ENCODE measurements at regions not wholly inside any gene's neighbourhood (a gene's known extent, or its start where the extent isn't known, plus 50 kb on each side); places are given as distances from the start of the nearest gene placed in this dataset.

DNA sequence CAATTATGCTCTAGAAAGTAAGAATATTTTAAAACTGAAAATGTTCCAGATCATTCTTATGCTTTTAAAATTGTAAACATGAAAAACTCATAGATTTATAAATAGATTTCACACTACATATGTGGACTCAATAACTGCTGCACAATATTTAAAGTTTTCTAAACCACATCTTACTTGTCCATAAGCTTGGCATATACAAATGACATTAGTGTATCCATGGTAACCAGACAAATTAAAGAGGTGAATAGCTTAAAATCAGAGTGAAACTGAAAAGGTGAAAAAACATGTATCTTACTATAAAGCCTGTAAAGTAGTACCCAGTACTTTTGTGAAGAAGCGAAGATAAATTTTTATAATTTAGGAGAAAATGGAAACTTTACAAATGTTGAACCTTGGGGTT, 151.2 kb upstream of the MYO16 start:
- ChIA-PET POLR2A (no interaction called here), CTCF (no interaction called here)
- no peak for TF ChIP-seq ELF4 (IDR thresholded peaks at IDR 0.05)
- no peak for TF ChIP-seq FOXA1 (IDR thresholded peaks at IDR 0.05)
- no peak for TF ChIP-seq CTBP1 (IDR thresholded peaks at IDR 0.05; ENCODE audit: borderline replicate concordance)
- TF ChIP-seq ARNT (IDR thresholded peaks at IDR 0.05), result no peak
- TF ChIP-seq SP1 (IDR thresholded peaks at IDR 0.05), result no peak
- no peak for TF ChIP-seq NFRKB (IDR thresholded peaks at IDR 0.05)
- no peak for TF ChIP-seq HDGF (IDR thresholded peaks at IDR 0.05; ENCODE audit: borderline replicate concordance)
- TF ChIP-seq FOXK2 (IDR thresholded peaks at IDR 0.05), result no peak
- TF ChIP-seq L3MBTL2 (conservative IDR thresholded peaks at IDR 0.05), result no peak
- TF ChIP-seq LEF1 (IDR thresholded peaks at IDR 0.05; ENCODE audit: borderline replicate concordance), result no peak
- no peak for TF ChIP-seq SUZ12 (IDR thresholded peaks at IDR 0.05)
- TF ChIP-seq BHLHE40 (IDR thresholded peaks at IDR 0.05; ENCODE audit: borderline replicate concordance), result no peak
- no peak for TF ChIP-seq TARDBP (IDR thresholded peaks at IDR 0.05)
- no peak for TF ChIP-seq ZNF384 (IDR thresholded peaks at IDR 0.05)
- TF ChIP-seq FOXM1 (IDR thresholded peaks at IDR 0.05; ENCODE audit: borderline replicate concordance), result no peak
- TF ChIP-seq, protein P1, sequence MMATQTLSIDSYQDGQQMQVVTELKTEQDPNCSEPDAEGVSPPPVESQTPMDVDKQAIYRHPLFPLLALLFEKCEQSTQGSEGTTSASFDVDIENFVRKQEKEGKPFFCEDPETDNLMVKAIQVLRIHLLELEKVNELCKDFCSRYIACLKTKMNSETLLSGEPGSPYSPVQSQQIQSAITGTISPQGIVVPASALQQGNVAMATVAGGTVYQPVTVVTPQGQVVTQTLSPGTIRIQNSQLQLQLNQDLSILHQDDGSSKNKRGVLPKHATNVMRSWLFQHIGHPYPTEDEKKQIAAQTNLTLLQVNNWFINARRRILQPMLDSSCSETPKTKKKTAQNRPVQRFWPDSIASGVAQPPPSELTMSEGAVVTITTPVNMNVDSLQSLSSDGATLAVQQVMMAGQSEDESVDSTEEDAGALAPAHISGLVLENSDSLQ (IDR thresholded peaks at IDR 0.05), result no peak
- DNase-seq (ENCODE audit: extremely low spot score), result no peak

DNA sequence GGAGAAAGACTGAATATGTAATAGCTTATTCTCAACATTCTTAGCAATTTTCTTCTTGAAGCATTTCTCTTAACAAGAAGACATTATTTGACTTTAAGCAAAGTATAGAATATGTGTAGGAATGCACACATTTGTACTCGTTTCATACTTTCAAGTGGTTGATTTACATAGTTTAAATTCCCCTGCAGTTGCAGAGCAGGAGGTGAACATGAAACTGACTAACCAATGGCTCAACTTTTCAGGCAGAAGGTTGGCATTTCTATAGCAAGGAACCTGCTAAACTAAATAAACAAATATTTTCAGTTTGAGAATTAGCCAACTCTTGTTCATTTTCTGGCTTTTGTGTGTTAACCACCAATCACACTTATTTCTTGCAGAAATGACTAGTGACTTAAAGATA, 145.4 kb upstream of the MYO16 start:
- TF ChIP-seq SUZ12 (IDR thresholded peaks at IDR 0.05) (no peak), ARNT (IDR thresholded peaks at IDR 0.05) (no peak), TARDBP (IDR thresholded peaks at IDR 0.05) (no peak), FOXK2 (IDR thresholded peaks at IDR 0.05) (no peak), CTBP1 (IDR thresholded peaks at IDR 0.05; ENCODE audit: borderline replicate concordance) (no peak), SP1 (IDR thresholded peaks at IDR 0.05) (no peak), BHLHE40 (IDR thresholded peaks at IDR 0.05; ENCODE audit: borderline replicate concordance) (no peak), FOXA1 (IDR thresholded peaks at IDR 0.05) (no peak)
- TF ChIP-seq, protein P1 (IDR thresholded peaks at IDR 0.05), result no peak
- CTCF ChIA-PET, result no interaction called here
- POLR2A ChIA-PET, result no interaction called here
- DNase-seq (ENCODE audit: extremely low spot score), result no peak

DNA sequence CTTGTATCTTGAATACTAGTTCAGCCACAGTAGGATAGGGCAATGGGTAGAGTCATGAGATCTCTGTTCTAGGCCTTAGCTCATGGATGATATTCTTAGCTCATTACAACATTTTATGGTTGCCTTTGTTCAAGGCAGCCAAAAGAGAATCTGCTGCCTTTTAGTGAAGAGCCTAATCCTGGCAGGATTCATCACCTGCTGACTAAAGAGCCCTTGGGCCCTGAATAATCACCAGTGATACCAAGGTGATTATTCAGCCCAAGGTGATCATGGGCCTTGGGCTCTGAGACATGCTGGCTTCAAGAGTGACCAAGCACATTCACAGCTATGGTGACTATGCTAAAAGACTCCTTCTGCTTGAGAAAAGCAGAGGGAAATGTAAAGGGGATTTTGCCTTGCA, 143.3 kb upstream of the MYO16 start:
- ChIA-PET CTCF (no interaction called here), POLR2A (no interaction called here)
- no peak for DNase-seq (ENCODE audit: extremely low spot score)
- TF ChIP-seq FOXK2 (IDR thresholded peaks at IDR 0.05), result no peak
- TF ChIP-seq SP1 (IDR thresholded peaks at IDR 0.05), result no peak
- no peak for TF ChIP-seq L3MBTL2 (conservative IDR thresholded peaks at IDR 0.05)
- TF ChIP-seq FOXM1 (IDR thresholded peaks at IDR 0.05; ENCODE audit: borderline replicate concordance), result no peak
- no peak for TF ChIP-seq SUZ12 (IDR thresholded peaks at IDR 0.05)
- TF ChIP-seq FOXA1 (IDR thresholded peaks at IDR 0.05), result no peak
- no peak for TF ChIP-seq BHLHE40 (IDR thresholded peaks at IDR 0.05; ENCODE audit: borderline replicate concordance)
- TF ChIP-seq, protein P1 (IDR thresholded peaks at IDR 0.05), result no peak
- TF ChIP-seq NFRKB (IDR thresholded peaks at IDR 0.05), result no peak
- no peak for TF ChIP-seq HDGF (IDR thresholded peaks at IDR 0.05; ENCODE audit: borderline replicate concordance)
- TF ChIP-seq ELF4 (IDR thresholded peaks at IDR 0.05), result no peak
- no peak for TF ChIP-seq ZNF384 (IDR thresholded peaks at IDR 0.05)
- TF ChIP-seq LEF1 (IDR thresholded peaks at IDR 0.05; ENCODE audit: borderline replicate concordance), result no peak
- TF ChIP-seq ARNT (IDR thresholded peaks at IDR 0.05), result no peak
- no peak for TF ChIP-seq TARDBP (IDR thresholded peaks at IDR 0.05)
- no peak for TF ChIP-seq CTBP1 (IDR thresholded peaks at IDR 0.05; ENCODE audit: borderline replicate concordance)

DNA sequence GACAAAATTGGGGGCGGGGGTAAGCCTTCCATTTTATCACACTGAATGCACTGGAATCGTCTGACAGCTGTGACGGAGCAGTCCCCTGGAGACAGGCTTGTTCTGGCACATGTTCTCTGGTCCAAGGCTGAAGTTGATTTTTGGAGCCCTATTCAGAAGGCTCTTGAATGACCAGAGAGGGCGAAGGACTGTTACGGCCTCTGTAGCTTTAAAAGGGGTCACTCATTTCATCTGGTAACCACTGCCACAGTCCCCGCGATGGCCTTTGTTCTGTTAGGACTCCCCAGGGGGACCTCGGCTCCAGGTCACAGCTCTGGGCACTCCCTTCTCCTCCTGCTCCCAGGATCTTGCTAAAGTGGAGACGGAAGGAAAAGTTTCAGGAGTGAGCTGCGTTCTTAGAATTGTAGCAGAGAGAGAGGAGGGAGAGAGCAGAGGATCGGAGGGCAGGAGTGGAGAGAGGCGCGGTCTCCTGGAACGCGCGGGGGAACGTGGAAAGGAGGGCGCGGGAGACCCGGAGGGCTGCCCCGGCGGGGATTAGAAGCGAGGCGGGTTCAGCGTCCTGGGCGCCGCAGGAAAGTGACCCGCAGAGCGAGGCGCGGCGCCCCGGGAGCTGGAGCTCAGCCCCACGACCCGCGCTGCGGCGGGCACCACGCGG, 134.3 kb upstream of the MYO16 start:
- CTCF ChIA-PET, result no interaction called here
- no peak for TF ChIP-seq FOXA1 (IDR thresholded peaks at IDR 0.05)
- TF ChIP-seq L3MBTL2 (conservative IDR thresholded peaks at IDR 0.05), result no peak
- no peak for TF ChIP-seq LEF1 (IDR thresholded peaks at IDR 0.05; ENCODE audit: borderline replicate concordance)
- no peak for DNase-seq (ENCODE audit: extremely low spot score)
- POLR2A ChIA-PET, result no interaction called here

DNA sequence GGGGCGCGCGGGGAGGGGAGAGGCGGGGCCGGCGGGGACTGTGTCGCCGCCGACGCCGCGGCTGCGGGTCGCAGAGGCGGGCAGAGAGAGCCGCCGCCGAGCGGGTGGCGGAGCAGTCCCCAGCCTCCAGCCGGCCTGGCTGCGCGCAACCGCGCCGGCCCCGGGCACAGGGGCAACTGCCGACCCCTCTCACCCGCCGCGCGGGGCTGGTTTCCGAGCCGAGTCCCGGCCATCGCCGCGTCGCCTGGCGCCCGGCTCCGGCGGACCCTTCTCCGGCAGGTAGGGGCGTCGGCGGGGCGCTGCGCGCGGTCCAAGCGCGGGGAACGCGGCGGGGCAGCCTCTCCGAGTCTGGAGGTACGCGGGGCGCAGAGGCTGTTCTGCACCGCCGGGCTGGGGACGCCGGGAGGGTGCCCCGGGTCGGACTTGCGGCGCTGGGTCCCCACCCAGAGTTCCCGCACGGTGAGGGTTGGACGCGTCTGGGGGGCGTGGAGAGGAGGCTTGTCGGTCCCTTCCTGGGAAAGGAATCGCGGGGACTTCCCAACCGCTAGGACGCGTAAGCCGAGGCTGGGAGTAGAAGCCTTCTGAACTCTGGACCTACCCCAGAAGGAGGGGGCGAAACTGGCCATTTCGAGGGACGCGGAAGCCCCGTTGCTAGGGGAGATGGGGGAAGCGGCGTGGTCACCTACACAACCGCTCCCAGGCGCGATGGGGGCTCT, 133.6 kb upstream of the MYO16 start:
- POLR2A ChIA-PET, result no interaction called here
- DNase-seq (ENCODE audit: extremely low spot score), result no peak
- CTCF ChIA-PET, result no interaction called here
- TF ChIP-seq LEF1 (IDR thresholded peaks at IDR 0.05; ENCODE audit: borderline replicate concordance) (no peak), ELF4 (IDR thresholded peaks at IDR 0.05) (no peak), TARDBP (IDR thresholded peaks at IDR 0.05) (no peak), FOXK2 (IDR thresholded peaks at IDR 0.05) (no peak), ARNT (IDR thresholded peaks at IDR 0.05) (no peak), SUZ12 (IDR thresholded peaks at IDR 0.05) (no peak), FOXA1 (IDR thresholded peaks at IDR 0.05) (no peak), HDGF (IDR thresholded peaks at IDR 0.05; ENCODE audit: borderline replicate concordance) (no peak), FOXM1 (IDR thresholded peaks at IDR 0.05; ENCODE audit: borderline replicate concordance) (no peak), NFRKB (IDR thresholded peaks at IDR 0.05) (no peak), BHLHE40 (IDR thresholded peaks at IDR 0.05; ENCODE audit: borderline replicate concordance) (no peak)
